SJCRH30 (cell line): ENCODE measurements at regions not wholly inside any gene's neighbourhood (a gene's known extent, or its start where the extent isn't known, plus 50 kb on each side); places are given as distances from the start of the nearest gene placed in this dataset.

Experiments
- DNase-seq, 2 experiments: peaks; one replicate each; pipeline ENCODE4 v3.0.0-alpha.2; 2015 to 2020
- H3K27ac ChIP-seq: fragments of 250-450 bp; sonication (Bioruptor Pico); 2 replicates; pipeline ENCODE4 v1.5.1; 2020; ENCODE audit warnings: mild to moderate bottlenecking, moderate library complexity
- H3K27me3 ChIP-seq: fragments of 250-450 bp; sonication (Bioruptor Pico); 2 replicates; pipeline ENCODE4 v1.5.1; 2020; ENCODE audit warnings: mild to moderate bottlenecking, moderate library complexity
- H3K36me3 ChIP-seq: fragments of 250-450 bp; sonication (Bioruptor Pico); 2 replicates; pipeline ENCODE4 v1.5.1; 2020; ENCODE audit warnings: mild to moderate bottlenecking, moderate library complexity
- H3K4me1 ChIP-seq: fragments of 250-450 bp; sonication (Bioruptor Pico); 2 replicates; pipeline ENCODE4 v1.5.1; 2020; ENCODE audit warnings: mild to moderate bottlenecking, moderate library complexity
- H3K4me3 ChIP-seq: fragments of 250-450 bp; sonication (Bioruptor Pico); 2 replicates; pipeline ENCODE4 v1.5.1; 2020; ENCODE audit warnings: mild to moderate bottlenecking, moderate library complexity
- H3K9me3 ChIP-seq: fragments of 250-450 bp; sonication (Bioruptor Pico); replicated peaks from 2 replicates; pipeline ENCODE4 v1.5.1; 2020; ENCODE audit warnings: mild to moderate bottlenecking, moderate library complexity

DNA sequence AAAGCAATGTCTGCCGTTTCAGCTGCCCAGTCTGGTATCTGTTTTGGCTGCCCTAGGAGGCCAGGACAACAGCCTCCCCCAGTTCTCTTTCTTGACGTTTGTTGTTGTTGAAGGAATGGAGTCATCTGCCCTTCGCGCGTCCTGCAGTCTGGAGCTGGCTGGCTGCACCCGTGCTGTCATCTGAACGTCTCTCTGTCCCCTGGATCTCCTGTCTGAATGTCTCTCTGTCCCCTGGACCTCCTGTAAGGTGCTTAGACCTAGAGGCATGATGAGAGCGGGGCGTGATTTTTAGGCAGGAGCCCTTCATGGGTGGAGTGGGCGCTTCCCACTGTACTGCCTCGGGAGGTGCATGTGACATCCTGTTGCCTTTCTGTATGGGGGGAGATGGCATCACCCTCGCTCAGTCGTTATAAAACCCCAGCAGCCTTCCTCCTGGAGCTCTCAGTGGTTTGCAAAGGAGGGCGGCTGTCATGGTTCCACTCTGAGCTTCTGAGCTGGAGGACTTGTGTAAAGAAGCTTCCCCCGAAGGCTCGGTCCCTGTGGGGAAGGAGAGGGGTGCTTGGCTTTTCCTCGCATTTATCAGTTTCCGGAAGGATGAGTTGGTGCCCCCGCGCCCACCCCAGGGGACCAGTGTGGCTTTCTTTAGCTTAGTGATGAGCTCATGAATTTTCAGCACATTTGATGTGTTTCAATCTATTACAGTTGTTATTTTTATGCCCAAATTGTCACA, 49.8 kb upstream of the OLFM1 start:
- Histone ChIP-seq H3K4me1 (no peaks in the 10 kb centered on the region), H3K27ac (no peak overlapping the region), H3K36me3 (no peaks in the 10 kb centered on the region), H3K4me3 (no peak overlapping the region), H3K9me3 (no peaks in the 10 kb centered on the region), H3K27me3 (peaks cover 20% of the 10 kb centered on the region; the same call in 1 of the 2 replicates)
- DNase-seq, result no peak
